ENCODE measurements at regions not wholly inside any gene's neighbourhood (a gene's known extent, or its start where the extent isn't known, plus 50 kb on each side); places are given as distances from the start of the nearest gene placed in this dataset.

DNA sequence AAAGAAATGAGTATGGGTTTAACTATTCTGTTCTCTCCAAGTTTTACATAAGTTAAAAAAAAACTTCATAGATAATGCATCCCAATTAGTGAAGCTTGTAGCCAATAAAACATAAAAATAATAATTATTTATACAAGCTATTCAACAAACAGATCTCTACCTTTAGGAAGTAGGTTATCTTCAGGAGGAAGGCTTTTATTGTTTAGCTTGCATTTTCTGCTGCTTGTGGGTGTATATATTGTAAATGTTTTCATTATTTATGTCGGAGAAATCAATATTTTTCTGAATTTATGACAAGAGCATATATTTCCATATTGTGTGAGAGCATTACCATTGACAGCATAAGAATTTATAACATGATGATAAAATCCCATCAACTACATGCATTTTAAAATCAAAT, 208.3 kb downstream of the TRAM1L1 start:
- H3K4me1 ChIP-seq (ENCODE audit: low read length), result no peaks in the 10 kb centered on the region

DNA sequence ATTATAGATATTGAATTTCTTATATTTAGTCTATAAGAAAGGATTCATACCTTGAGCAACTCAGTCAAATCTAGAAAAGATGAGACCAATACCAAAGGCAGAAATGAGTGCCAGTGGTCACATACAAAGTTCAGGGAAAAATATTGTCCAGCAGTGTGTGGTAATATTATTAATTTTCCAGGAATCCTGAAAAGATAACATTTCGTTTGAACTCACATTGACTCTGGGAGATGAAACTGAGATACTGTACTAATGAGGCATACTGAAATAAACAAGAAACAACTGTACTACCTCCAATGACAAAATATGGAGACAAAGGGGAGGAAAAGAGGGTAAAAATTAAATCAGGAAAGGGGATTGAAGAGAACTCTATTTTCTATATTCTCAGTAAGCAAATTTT, 212.4 kb downstream of the TRAM1L1 start:
- H3K4me2 ChIP-seq (ENCODE audit: low read depth, low read length), result no peak overlapping the region
- no peaks in the 10 kb centered on the region for H3K4me1 ChIP-seq (ENCODE audit: low read length)
- no peaks in the 10 kb centered on the region for H3K9me2 ChIP-seq (replicated peaks; ENCODE audit: insufficient read depth, low read length)
- no peaks in the 10 kb centered on the region for H3K27me3 ChIP-seq (replicated peaks; ENCODE audit: insufficient read depth, low read length)
- no peaks in the 10 kb centered on the region for H3K9me3 ChIP-seq (replicated peaks; ENCODE audit: insufficient read depth, low read length)
- no peak for TF ChIP-seq EZH2 (optimal IDR thresholded peaks at IDR 0.05; ENCODE audit: low read depth, low read length)
- TF ChIP-seq EZH2phosphoT487 (IDR thresholded peaks at IDR 0.05; ENCODE audit: low read length), result no peak
- TF ChIP-seq CTCF (IDR thresholded peaks at IDR 0.05; ENCODE audit: low read length), result no peak
- H3F3A ChIP-seq (ENCODE audit: insufficient read depth, low read length), result no peaks in the 10 kb centered on the region
- no peaks in the 10 kb centered on the region for H4K20me1 ChIP-seq (ENCODE audit: insufficient read depth, low read length)
- no peaks in the 10 kb centered on the region for H3K36me3 ChIP-seq (replicated peaks; ENCODE audit: insufficient read depth, low read length)
- H3K9ac ChIP-seq (ENCODE audit: low read length), result no peak overlapping the region
- no peak overlapping the region for H3K4me3 ChIP-seq (ENCODE audit: low read length)
- no peak overlapping the region for H3K27ac ChIP-seq (ENCODE audit: low read length)
- no peak overlapping the region for H2AFZ ChIP-seq (ENCODE audit: low read length)
- no peaks in the 10 kb centered on the region for H3K79me2 ChIP-seq (ENCODE audit: low read length)
- DNase-seq, result no peak

More for the DNA sequence above, 208.3 kb downstream of the TRAM1L1 start:
- Histone ChIP-seq H3K36me3 (replicated peaks; ENCODE audit: insufficient read depth, low read length) (no peaks in the 10 kb centered on the region), H3K4me2 (ENCODE audit: low read depth, low read length) (no peak overlapping the region), H4K20me1 (ENCODE audit: insufficient read depth, low read length) (no peaks in the 10 kb centered on the region), H3K27me3 (replicated peaks; ENCODE audit: insufficient read depth, low read length) (no peaks in the 10 kb centered on the region), H3F3A (ENCODE audit: insufficient read depth, low read length) (no peaks in the 10 kb centered on the region), H3K27ac (ENCODE audit: low read length) (no peak overlapping the region), H3K9me3 (replicated peaks; ENCODE audit: insufficient read depth, low read length) (no peaks in the 10 kb centered on the region), H3K9me2 (replicated peaks; ENCODE audit: insufficient read depth, low read length) (no peaks in the 10 kb centered on the region), H3K9ac (ENCODE audit: low read length) (no peak overlapping the region), H3K79me2 (ENCODE audit: low read length) (no peaks in the 10 kb centered on the region), H2AFZ (ENCODE audit: low read length) (no peak overlapping the region), H3K4me3 (ENCODE audit: low read length) (no peak overlapping the region)
- no peak for DNase-seq
- TF ChIP-seq CTCF (IDR thresholded peaks at IDR 0.05; ENCODE audit: low read length), result no peak
- TF ChIP-seq EZH2 (optimal IDR thresholded peaks at IDR 0.05; ENCODE audit: low read depth, low read length), result no peak
- TF ChIP-seq EZH2phosphoT487 (IDR thresholded peaks at IDR 0.05; ENCODE audit: low read length), result no peak

- Histone ChIP-seq H3F3A (ENCODE audit: insufficient read depth, low read length) (no peaks in the 10 kb centered on the region), H2AFZ (ENCODE audit: low read length) (no peak overlapping the region), H4K20me1 (ENCODE audit: insufficient read depth, low read length) (no peaks in the 10 kb centered on the region), H3K36me3 (replicated peaks; ENCODE audit: insufficient read depth, low read length) (no peaks in the 10 kb centered on the region), H3K9me2 (replicated peaks; ENCODE audit: insufficient read depth, low read length) (no peaks in the 10 kb centered on the region), H3K4me3 (ENCODE audit: low read length) (no peak overlapping the region), H3K27me3 (replicated peaks; ENCODE audit: insufficient read depth, low read length) (no peaks in the 10 kb centered on the region), H3K9ac (ENCODE audit: low read length) (no peak overlapping the region), H3K4me1 (ENCODE audit: low read length) (no peaks in the 10 kb centered on the region), H3K27ac (ENCODE audit: low read length) (no peak overlapping the region), H3K9me3 (replicated peaks; ENCODE audit: insufficient read depth, low read length) (no peaks in the 10 kb centered on the region), H3K79me2 (ENCODE audit: low read length) (no peaks in the 10 kb centered on the region), H3K4me2 (ENCODE audit: low read depth, low read length) (no peak overlapping the region)
- no peak for DNase-seq
- TF ChIP-seq EZH2phosphoT487 (IDR thresholded peaks at IDR 0.05; ENCODE audit: low read length), result no peak
- TF ChIP-seq EZH2 (optimal IDR thresholded peaks at IDR 0.05; ENCODE audit: low read depth, low read length), result no peak
- no peak for TF ChIP-seq CTCF (IDR thresholded peaks at IDR 0.05; ENCODE audit: low read length)
These were observed 213.1 kb downstream of the TRAM1L1 start for GRCh38 chr4:116872308-116872707.

All from MM.1S (cell line).